Uterus (tissue), 2 donors: ENCODE measurements at regions not wholly inside any gene's neighbourhood (a gene's known extent, or its start where the extent isn't known, plus 50 kb on each side); places are given as distances from the start of the nearest gene placed in this dataset.

Experiments
- CTCF ChIP-seq, 4 experiments: fragments of 200-600 bp in 2 of 4; fragments of 450-650 bp in 2 of 4; sonication (generic) in 2 of 4; IDR thresholded peaks; one replicate each; pipeline ENCODE4 v1.5.1; 2016 to 2019; ENCODE audit warnings: antibody characterized with exemption in 4 of 4, mild to moderate bottlenecking in 2 of 4, moderate library complexity in 1 of 4
- POLR2A ChIP-seq, 2 donors: fragments of 450-650 bp; IDR thresholded peaks; one replicate each; pipeline ENCODE4 v1.6.1; 2016; ENCODE audit warnings: antibody characterized with exemption in 2 of 2, mild to moderate bottlenecking in 1 of 2, moderate library complexity in 1 of 2

- no peak for TF ChIP-seq POLR2A (IDR thresholded peaks at IDR 0.05)
- no peak for TF ChIP-seq CTCF (IDR thresholded peaks at IDR 0.05)
These were observed 416.5 kb downstream of the TEX13C start for GRCh38 chrX:125736008-125736729.
